Bronchial epithelial cell (primary cell): ENCODE measurements at regions not wholly inside any gene's neighbourhood (a gene's known extent, or its start where the extent isn't known, plus 50 kb on each side); places are given as distances from the start of the nearest gene placed in this dataset.

Source experiments
- DNase-seq: peaks from one replicate; pipeline ENCODE4 v3.0.0-alpha.2; 2010; ENCODE audit warnings: low read depth
- FAIRE-seq: peaks from 2 replicates; lab custom pipeline; 2011; peaks lifted over from hg19 to GRCh38; lab: Jason Lieb, UNC
- H3K27me3 ChIP-seq: 2 replicates; pipeline ENCODE4 v1.5.1; 2011; ENCODE audit warnings: low read length; ENCODE audit not compliant: control insufficient read depth, insufficient read depth
- H3K36me3 ChIP-seq: 2 replicates; pipeline ENCODE4 v1.5.1; 2011; ENCODE audit warnings: low read length; ENCODE audit not compliant: control insufficient read depth, insufficient read depth
- H3K4me3 ChIP-seq: 2 replicates; pipeline ENCODE4 v1.5.1; 2011; ENCODE audit warnings: mild to moderate bottlenecking, low read depth, low read length, control low read depth
- CTCF ChIP-seq: IDR thresholded peaks from 2 replicates; pipeline ENCODE4 v1.5.1; 2011; ENCODE audit warnings: mild to moderate bottlenecking, moderate library complexity, low read length, control low read depth, inconsistent platforms; ENCODE audit not compliant: insufficient read depth, severe bottlenecking

- no peaks in the 10 kb centered on the region for H3K36me3 ChIP-seq
- no peaks in the 10 kb centered on the region for H3K27me3 ChIP-seq
- DNase-seq (no peak), FAIRE-seq (no peak)
- no peak for TF ChIP-seq CTCF
- H3K4me3 ChIP-seq = no peak overlapping the region
Observed at GRCh38 chr4:121439669-121440068, 58.9 kb upstream of the QRFPR start.
